ENCODE measurements at regions not wholly inside any gene's neighbourhood (a gene's known extent, or its start where the extent isn't known, plus 50 kb on each side); places are given as distances from the start of the nearest gene placed in this dataset.

- DNase-seq: no peak
Observed at GRCh38 chr12:132407451-132407961, 78.1 kb upstream of the GALNT9 start.

- no peak for DNase-seq
Observed at GRCh38 chr12:132406493-132407450, 77.4 kb upstream of the GALNT9 start.

GRCh38 chr12:132405742-132406251 is 76.4 kb upstream of the GALNT9 start:
- DNase-seq: no peak

GRCh38 chr12:132404951-132405741 is 75.8 kb upstream of the GALNT9 start:
- no peak for DNase-seq

GRCh38 chr12:132404435-132404855 is 75.1 kb upstream of the GALNT9 start:
- DNase-seq: no peak

GRCh38 chr12:132403636-132404434 is 74.4 kb upstream of the GALNT9 start:
- DNase-seq: no peak

- DNase-seq: no peak
Observed at GRCh38 chr12:132402831-132403416, 73.5 kb upstream of the GALNT9 start.

- no peak for DNase-seq
Observed at GRCh38 chr12:132401982-132402381, 72.6 kb upstream of the GALNT9 start.

- no peak for DNase-seq
Observed at GRCh38 chr12:132400011-132400641, 70.7 kb upstream of the GALNT9 start.

GRCh38 chr12:132399092-132400010 is 70.0 kb upstream of the GALNT9 start:
- no peak for DNase-seq

- no peak for DNase-seq
Observed at GRCh38 chr12:132398386-132398991, 69.1 kb upstream of the GALNT9 start.

GRCh38 chr12:132397934-132398385 is 68.6 kb upstream of the GALNT9 start:
- no peak for DNase-seq

- no peak for DNase-seq
Observed at GRCh38 chr12:132397152-132397933, 68.0 kb upstream of the GALNT9 start.

- DNase-seq: no peak
Observed at GRCh38 chr12:132396657-132397056, 67.3 kb upstream of the GALNT9 start.

GRCh38 chr12:132395908-132396305 is 66.5 kb upstream of the GALNT9 start:
- DNase-seq: no peak

- no peak for DNase-seq
Observed at GRCh38 chr12:132395192-132395907, 66.0 kb upstream of the GALNT9 start.

- DNase-seq: no peak
Observed at GRCh38 chr12:132393991-132394949, 64.9 kb upstream of the GALNT9 start.
